ENCODE measurements at regions not wholly inside any gene's neighbourhood (a gene's known extent, or its start where the extent isn't known, plus 50 kb on each side); places are given as distances from the start of the nearest gene placed in this dataset.
A peak's percentile ranks its signal among the peaks of the same experiment; 100 is the strongest.
"Not testable (repeated sequence)": the region's sequence is repeated elsewhere in the genome, so short reads cannot be mapped to it uniquely, and the experiment has no call there.

DNA sequence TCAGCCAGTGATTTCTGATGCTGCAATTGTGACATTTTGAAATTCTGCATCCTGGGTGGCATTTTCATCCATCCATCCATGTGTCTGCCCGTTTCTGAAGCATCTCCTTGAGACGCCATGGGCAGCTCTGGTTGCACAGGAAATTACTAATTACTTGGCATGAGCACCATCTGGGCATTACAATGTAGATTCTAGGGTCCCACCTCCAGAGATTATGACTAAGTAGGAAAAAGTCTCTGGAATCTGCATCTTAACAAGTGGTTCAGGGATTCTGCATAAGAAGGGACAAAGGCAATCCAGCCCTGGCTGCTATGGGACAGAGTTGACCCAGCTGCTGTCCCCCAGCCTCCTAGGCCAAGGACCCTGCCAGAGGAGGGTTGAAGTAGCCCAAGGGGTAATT, 65.3 kb downstream of the CUZD1 start:
- Mint-ChIP-seq H3K9me3 (ENCODE audit: unreplicated experiment) (no peaks in the 10 kb centered on the region), H3K27me3 (ENCODE audit: insufficient read depth, unreplicated experiment) (peaks cover 65% of the 10 kb centered on the region), H3K27ac (ENCODE audit: low read depth, unreplicated experiment) (no peak overlapping the region), H3K4me1 (ENCODE audit: insufficient read depth, unreplicated experiment) (no peaks in the 10 kb centered on the region), H3K4me3 (ENCODE audit: unreplicated experiment) (no peak overlapping the region), H3K36me3 (ENCODE audit: insufficient read depth, unreplicated experiment) (peaks cover 2% of the 10 kb centered on the region)
- BruUV-seq (replicated peaks), result no TSS peak
- peak; percentile 39 for DNase-seq (ENCODE audit: unreplicated experiment)
- TF ChIP-seq, protein P1, sequence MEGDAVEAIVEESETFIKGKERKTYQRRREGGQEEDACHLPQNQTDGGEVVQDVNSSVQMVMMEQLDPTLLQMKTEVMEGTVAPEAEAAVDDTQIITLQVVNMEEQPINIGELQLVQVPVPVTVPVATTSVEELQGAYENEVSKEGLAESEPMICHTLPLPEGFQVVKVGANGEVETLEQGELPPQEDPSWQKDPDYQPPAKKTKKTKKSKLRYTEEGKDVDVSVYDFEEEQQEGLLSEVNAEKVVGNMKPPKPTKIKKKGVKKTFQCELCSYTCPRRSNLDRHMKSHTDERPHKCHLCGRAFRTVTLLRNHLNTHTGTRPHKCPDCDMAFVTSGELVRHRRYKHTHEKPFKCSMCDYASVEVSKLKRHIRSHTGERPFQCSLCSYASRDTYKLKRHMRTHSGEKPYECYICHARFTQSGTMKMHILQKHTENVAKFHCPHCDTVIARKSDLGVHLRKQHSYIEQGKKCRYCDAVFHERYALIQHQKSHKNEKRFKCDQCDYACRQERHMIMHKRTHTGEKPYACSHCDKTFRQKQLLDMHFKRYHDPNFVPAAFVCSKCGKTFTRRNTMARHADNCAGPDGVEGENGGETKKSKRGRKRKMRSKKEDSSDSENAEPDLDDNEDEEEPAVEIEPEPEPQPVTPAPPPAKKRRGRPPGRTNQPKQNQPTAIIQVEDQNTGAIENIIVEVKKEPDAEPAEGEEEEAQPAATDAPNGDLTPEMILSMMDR (IDR thresholded peaks at IDR 0.05; ENCODE audit: unreplicated experiment), result no peak
- ChIA-PET POLR2A (no interaction called here), CTCF (no interaction called here)
- intact Hi-C loops (cut with micrococcal nuclease), result no loop called here

GRCh38 chr10:122779924-122780323, 65.7 kb downstream of the CUZD1 start:
- POLR2A ChIA-PET, result no interaction called here
- no peak overlapping the region for H3K4me3 Mint-ChIP-seq (ENCODE audit: unreplicated experiment)
- no TSS peak for BruUV-seq (replicated peaks)
- CTCF ChIA-PET, result no interaction called here
- no peak overlapping the region for H3K27ac Mint-ChIP-seq (ENCODE audit: low read depth, unreplicated experiment)
- H3K36me3 Mint-ChIP-seq (ENCODE audit: insufficient read depth, unreplicated experiment), result peaks cover 6% of the 10 kb centered on the region
- H3K9me3 Mint-ChIP-seq (ENCODE audit: unreplicated experiment), result no peaks in the 10 kb centered on the region
- H3K27me3 Mint-ChIP-seq (ENCODE audit: insufficient read depth, unreplicated experiment), result peaks cover 65% of the 10 kb centered on the region
- intact Hi-C loops (cut with micrococcal nuclease), result no loop called here
- TF ChIP-seq, protein P1 (IDR thresholded peaks at IDR 0.05; ENCODE audit: unreplicated experiment), result no peak
- no peaks in the 10 kb centered on the region for H3K4me1 Mint-ChIP-seq (ENCODE audit: insufficient read depth, unreplicated experiment)
- DNase-seq (ENCODE audit: unreplicated experiment), result no peak

- H3K4me3 Mint-ChIP-seq (ENCODE audit: unreplicated experiment), result no peak overlapping the region
- no peak overlapping the region for H3K27ac Mint-ChIP-seq (ENCODE audit: low read depth, unreplicated experiment)
- H3K36me3 Mint-ChIP-seq (ENCODE audit: insufficient read depth, unreplicated experiment), result peaks cover 7% of the 10 kb centered on the region
- no peaks in the 10 kb centered on the region for H3K9me3 Mint-ChIP-seq (ENCODE audit: unreplicated experiment)
- ChIA-PET CTCF (no interaction called here), POLR2A (no interaction called here)
- H3K4me1 Mint-ChIP-seq (ENCODE audit: insufficient read depth, unreplicated experiment), result no peaks in the 10 kb centered on the region
- no TSS peak for BruUV-seq (replicated peaks)
- TF ChIP-seq, protein P1 (IDR thresholded peaks at IDR 0.05; ENCODE audit: unreplicated experiment), result no peak
- H3K27me3 Mint-ChIP-seq (ENCODE audit: insufficient read depth, unreplicated experiment), result peaks cover 66% of the 10 kb centered on the region
- intact Hi-C loops (cut with micrococcal nuclease), result no loop called here
- DNase-seq (ENCODE audit: unreplicated experiment), result no peak
Observed at GRCh38 chr10:122777515-122778059, 68.1 kb downstream of the CUZD1 start.

DNA sequence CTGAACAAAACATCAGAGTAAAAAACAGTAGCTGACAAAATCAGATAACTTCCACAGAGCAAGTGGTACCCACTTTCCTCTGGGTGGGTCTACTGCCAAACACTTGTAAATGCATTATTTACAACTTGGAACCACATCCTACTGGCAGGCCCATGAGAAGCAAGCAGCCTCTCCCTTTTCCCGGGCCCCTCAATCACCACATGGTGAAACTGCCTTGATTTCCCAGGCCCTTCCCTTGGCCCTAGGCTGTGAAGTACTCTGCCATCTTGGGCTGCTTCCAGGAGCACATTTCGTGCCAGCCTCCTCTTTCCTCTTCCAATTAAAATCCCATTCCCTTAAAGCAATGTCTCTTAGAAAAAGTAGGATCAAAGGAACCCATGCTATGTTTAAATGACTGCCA, 71.4 kb downstream of the CUZD1 start:
- H3K4me3 Mint-ChIP-seq (ENCODE audit: unreplicated experiment), result no peak overlapping the region
- peaks cover 7% of the 10 kb centered on the region for H3K36me3 Mint-ChIP-seq (ENCODE audit: insufficient read depth, unreplicated experiment)
- no TSS peak for BruUV-seq (replicated peaks)
- H3K27me3 Mint-ChIP-seq (ENCODE audit: insufficient read depth, unreplicated experiment), result peaks cover 83% of the 10 kb centered on the region
- TF ChIP-seq, protein P1 (IDR thresholded peaks at IDR 0.05; ENCODE audit: unreplicated experiment), result no peak
- intact Hi-C loops (cut with micrococcal nuclease), result no loop called here
- H3K27ac Mint-ChIP-seq (ENCODE audit: low read depth, unreplicated experiment), result no peak overlapping the region
- no peaks in the 10 kb centered on the region for H3K4me1 Mint-ChIP-seq (ENCODE audit: insufficient read depth, unreplicated experiment)
- no peak for DNase-seq (ENCODE audit: unreplicated experiment)
- H3K9me3 Mint-ChIP-seq (ENCODE audit: unreplicated experiment), result no peaks in the 10 kb centered on the region
- CTCF ChIA-PET, result no interaction called here
- POLR2A ChIA-PET, result no interaction called here

GRCh38 chr10:122771404-122771803, 71.8 kb upstream of the C10orf120 start:
- H3K27ac Mint-ChIP-seq (ENCODE audit: low read depth, unreplicated experiment); POLR2A ChIA-PET; H3K4me3 Mint-ChIP-seq (ENCODE audit: unreplicated experiment); H3K9me3 Mint-ChIP-seq (ENCODE audit: unreplicated experiment); BruUV-seq (replicated peaks); H3K36me3 Mint-ChIP-seq (ENCODE audit: insufficient read depth, unreplicated experiment); H3K4me1 Mint-ChIP-seq (ENCODE audit: insufficient read depth, unreplicated experiment); DNase-seq (ENCODE audit: unreplicated experiment); intact Hi-C loops (cut with micrococcal nuclease); CTCF ChIA-PET: not testable (repeated sequence)
- peaks cover 97% of the 10 kb centered on the region for H3K27me3 Mint-ChIP-seq (ENCODE audit: insufficient read depth, unreplicated experiment)
